MM.1S (cell line): ENCODE measurements at regions not wholly inside any gene's neighbourhood (a gene's known extent, or its start where the extent isn't known, plus 50 kb on each side); places are given as distances from the start of the nearest gene placed in this dataset.

Experiments used
- DNase-seq: peaks from one replicate; pipeline ENCODE4 v3.0.0-alpha.2; 2015
- H2AFZ ChIP-seq: fragments of 300-600 bp; sonication (generic); 2 replicates; pipeline ENCODE4 v1.6.0; 2016; ENCODE audit warnings: antibody characterized with exemption, low read length
- H3F3A ChIP-seq: fragments of 300-600 bp; sonication (generic); 2 replicates; pipeline ENCODE4 v1.6.1; 2016; ENCODE audit warnings: mild to moderate bottlenecking, antibody characterized with exemption, low read length, moderate library complexity, mixed read lengths; ENCODE audit not compliant: insufficient read depth
- H3K27ac ChIP-seq: fragments of 300-600 bp; sonication (generic); 2 replicates; pipeline ENCODE4 v1.5.1; 2016; ENCODE audit warnings: mild to moderate bottlenecking, low read length
- H3K27me3 ChIP-seq: fragments of 300-600 bp; sonication (generic); replicated peaks from 2 replicates; pipeline ENCODE4 v1.6.0; 2016; ENCODE audit warnings: low read length; ENCODE audit not compliant: insufficient read depth
- H3K36me3 ChIP-seq: fragments of 300-600 bp; sonication (generic); replicated peaks from 2 replicates; pipeline ENCODE4 v1.6.1; 2016; ENCODE audit warnings: mild to moderate bottlenecking, low read length, mixed read lengths; ENCODE audit not compliant: insufficient read depth
- H3K4me1 ChIP-seq: fragments of 300-600 bp; sonication (generic); 2 replicates; pipeline ENCODE4 v1.6.1; 2016; ENCODE audit warnings: low read length, mixed read lengths
- H3K4me2 ChIP-seq: fragments of 300-600 bp; sonication (generic); 2 replicates; pipeline ENCODE4 v1.6.0; 2016; ENCODE audit warnings: low read depth, low read length
- H3K4me3 ChIP-seq: fragments of 300-600 bp; sonication (generic); 2 replicates; pipeline ENCODE4 v1.5.1; 2016; ENCODE audit warnings: low read length, mixed read lengths
- H3K79me2 ChIP-seq: fragments of 300-600 bp; sonication (generic); 2 replicates; pipeline ENCODE4 v1.6.1; 2016; ENCODE audit warnings: mixed run types, low read length, mixed read lengths
- H3K9ac ChIP-seq: fragments of 300-600 bp; sonication (generic); 2 replicates; pipeline ENCODE4 v1.6.1; 2016; ENCODE audit warnings: low read length, mixed read lengths
- H3K9me2 ChIP-seq: fragments of 300-600 bp; sonication (generic); replicated peaks from 2 replicates; pipeline ENCODE4 v1.6.1; 2016; ENCODE audit warnings: mild to moderate bottlenecking, low read length, mixed read lengths; ENCODE audit not compliant: insufficient read depth
- H3K9me3 ChIP-seq: fragments of 300-600 bp; sonication (generic); replicated peaks from 2 replicates; pipeline ENCODE4 v1.6.1; 2016; ENCODE audit warnings: mild to moderate bottlenecking, low read length, mixed read lengths; ENCODE audit not compliant: insufficient read depth
- H4K20me1 ChIP-seq: fragments of 300-600 bp; sonication (generic); 2 replicates; pipeline ENCODE4 v1.6.1; 2016; ENCODE audit warnings: mild to moderate bottlenecking, low read length, moderate library complexity, mixed read lengths; ENCODE audit not compliant: insufficient read depth
- CTCF ChIP-seq: fragments of 300-600 bp; sonication (generic); IDR thresholded peaks from 2 replicates; pipeline ENCODE4 v1.5.1; 2016; ENCODE audit warnings: antibody characterized with exemption, low read length, mixed read lengths
- EZH2 ChIP-seq: fragments of 300-600 bp; sonication (generic); optimal IDR thresholded peaks from 2 replicates; pipeline ENCODE3; 2017; ENCODE audit warnings: low read depth, mild to moderate bottlenecking, antibody characterized with exemption, low read length, mixed read lengths
- EZH2phosphoT487 ChIP-seq: fragments of 300-600 bp; sonication (generic); IDR thresholded peaks from 2 replicates; pipeline ENCODE4 v1.6.1; 2018; ENCODE audit warnings: antibody characterized with exemption, low read length

- H3K4me3 ChIP-seq: no peak overlapping the region
Measured at GRCh38 chr2:184523732-184524131, 74.6 kb upstream of the ZNF804A start.

GRCh38 chr2:184524551-184525382, 73.6 kb upstream of the ZNF804A start:
- Histone ChIP-seq H3K9me2 (no peaks in the 10 kb centered on the region), H3K27ac (no peak overlapping the region), H3K4me3 (no peak overlapping the region), H3F3A (no peaks in the 10 kb centered on the region), H4K20me1 (no peaks in the 10 kb centered on the region), H2AFZ (no peak overlapping the region), H3K4me1 (no peaks in the 10 kb centered on the region), H3K9me3 (no peaks in the 10 kb centered on the region), H3K36me3 (no peaks in the 10 kb centered on the region), H3K27me3 (no peaks in the 10 kb centered on the region), H3K4me2 (no peak overlapping the region), H3K9ac (no peak overlapping the region), H3K79me2 (no peaks in the 10 kb centered on the region)
- DNase-seq: no peak
- no peak for TF ChIP-seq CTCF
- no peak for TF ChIP-seq EZH2
- no peak for TF ChIP-seq EZH2phosphoT487

More at GRCh38 chr2:184523732-184524131, 74.6 kb upstream of the ZNF804A start:
- Histone ChIP-seq H3F3A (no peaks in the 10 kb centered on the region), H2AFZ (no peak overlapping the region), H3K27ac (no peak overlapping the region), H3K4me2 (no peak overlapping the region), H3K79me2 (no peaks in the 10 kb centered on the region), H3K4me1 (no peaks in the 10 kb centered on the region), H4K20me1 (no peaks in the 10 kb centered on the region), H3K27me3 (no peaks in the 10 kb centered on the region), H3K9me3 (no peaks in the 10 kb centered on the region), H3K9ac (no peak overlapping the region), H3K9me2 (no peaks in the 10 kb centered on the region), H3K36me3 (no peaks in the 10 kb centered on the region)
- no peak for DNase-seq
- no peak for TF ChIP-seq CTCF
- TF ChIP-seq EZH2phosphoT487: no peak
- TF ChIP-seq EZH2: no peak

GRCh38 chr2:184527058-184527457, 71.3 kb upstream of the ZNF804A start:
- Histone ChIP-seq H3K36me3 (no peaks in the 10 kb centered on the region), H3F3A (no peaks in the 10 kb centered on the region), H3K9me3 (no peaks in the 10 kb centered on the region), H3K4me1 (no peaks in the 10 kb centered on the region), H3K4me3 (no peak overlapping the region), H3K79me2 (no peaks in the 10 kb centered on the region), H2AFZ (no peak overlapping the region), H3K4me2 (no peak overlapping the region), H3K9ac (no peak overlapping the region), H4K20me1 (no peaks in the 10 kb centered on the region), H3K27ac (no peak overlapping the region), H3K27me3 (no peaks in the 10 kb centered on the region), H3K9me2 (no peaks in the 10 kb centered on the region)
- peak; percentile 21; the same call in 1 of the 2 replicates for TF ChIP-seq CTCF
- no peak for TF ChIP-seq EZH2
- no peak for TF ChIP-seq EZH2phosphoT487
- DNase-seq: no peak
